Transverse colon (tissue), 4 donors: ENCODE measurements at regions not wholly inside any gene's neighbourhood (a gene's known extent, or its start where the extent isn't known, plus 50 kb on each side); places are given as distances from the start of the nearest gene placed in this dataset.

Source experiments
- CTCF ChIP-seq, 5 experiments: fragments of 200-600 bp in 3 of 5; fragments of 450-650 bp in 2 of 5; sonication (generic) in 3 of 5; IDR thresholded peaks; 1 replicate in 2 of 5; 2 replicates in 3 of 5; pipeline ENCODE4 v1.5.1; 2016 to 2017; ENCODE audit warnings: antibody characterized with exemption in 5 of 5, inconsistent platforms in 3 of 5, mild to moderate bottlenecking in 2 of 5, moderate library complexity in 1 of 5
- POLR2A ChIP-seq: fragments of 450-650 bp; IDR thresholded peaks from one replicate; pipeline ENCODE4 v1.6.1; 2016; ENCODE audit warnings: antibody characterized with exemption, mild to moderate bottlenecking, moderate library complexity
- POLR2AphosphoS5 ChIP-seq, 3 donors: sonication (generic); formaldehyde crosslinking; IDR thresholded peaks; one replicate each; pipeline ENCODE4 v1.6.1; 2016; ENCODE audit warnings: antibody characterized with exemption in 3 of 3

- TF ChIP-seq CTCF (IDR thresholded peaks at IDR 0.05), result no peak
- TF ChIP-seq POLR2A, result no peak
- no peak for TF ChIP-seq POLR2AphosphoS5 (IDR thresholded peaks at IDR 0.05)
Observed at GRCh38 chr12:107330831-107331431, 237.6 kb upstream of the CRY1 start.
